22Rv1 (cell line): ENCODE measurements at regions not wholly inside any gene's neighbourhood (a gene's known extent, or its start where the extent isn't known, plus 50 kb on each side); places are given as distances from the start of the nearest gene placed in this dataset.

Source experiments
- H3K27ac ChIP-seq: fragments of 450-650 bp; 2 replicates; pipeline ENCODE4 v1.5.1; 2017
- ZFX ChIP-seq: fragments of 450-650 bp; IDR thresholded peaks from 2 replicates; pipeline ENCODE4 v1.6.1; 2017; ENCODE audit warnings: antibody characterized with exemption, borderline replicate concordance
- TF ChIP-seq, protein P1 (sequence below): fragments of 450-650 bp; IDR thresholded peaks from 2 replicates; pipeline ENCODE4 v1.5.1; 2017; ENCODE audit warnings: mild to moderate bottlenecking

GRCh38 chr1:70842562-70842961 lies 205.1 kb downstream of the PTGER3 start:
- no peak overlapping the region for H3K27ac ChIP-seq
- no peak for TF ChIP-seq ZFX
- TF ChIP-seq, protein P1, sequence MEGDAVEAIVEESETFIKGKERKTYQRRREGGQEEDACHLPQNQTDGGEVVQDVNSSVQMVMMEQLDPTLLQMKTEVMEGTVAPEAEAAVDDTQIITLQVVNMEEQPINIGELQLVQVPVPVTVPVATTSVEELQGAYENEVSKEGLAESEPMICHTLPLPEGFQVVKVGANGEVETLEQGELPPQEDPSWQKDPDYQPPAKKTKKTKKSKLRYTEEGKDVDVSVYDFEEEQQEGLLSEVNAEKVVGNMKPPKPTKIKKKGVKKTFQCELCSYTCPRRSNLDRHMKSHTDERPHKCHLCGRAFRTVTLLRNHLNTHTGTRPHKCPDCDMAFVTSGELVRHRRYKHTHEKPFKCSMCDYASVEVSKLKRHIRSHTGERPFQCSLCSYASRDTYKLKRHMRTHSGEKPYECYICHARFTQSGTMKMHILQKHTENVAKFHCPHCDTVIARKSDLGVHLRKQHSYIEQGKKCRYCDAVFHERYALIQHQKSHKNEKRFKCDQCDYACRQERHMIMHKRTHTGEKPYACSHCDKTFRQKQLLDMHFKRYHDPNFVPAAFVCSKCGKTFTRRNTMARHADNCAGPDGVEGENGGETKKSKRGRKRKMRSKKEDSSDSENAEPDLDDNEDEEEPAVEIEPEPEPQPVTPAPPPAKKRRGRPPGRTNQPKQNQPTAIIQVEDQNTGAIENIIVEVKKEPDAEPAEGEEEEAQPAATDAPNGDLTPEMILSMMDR, result no peak

DNA sequence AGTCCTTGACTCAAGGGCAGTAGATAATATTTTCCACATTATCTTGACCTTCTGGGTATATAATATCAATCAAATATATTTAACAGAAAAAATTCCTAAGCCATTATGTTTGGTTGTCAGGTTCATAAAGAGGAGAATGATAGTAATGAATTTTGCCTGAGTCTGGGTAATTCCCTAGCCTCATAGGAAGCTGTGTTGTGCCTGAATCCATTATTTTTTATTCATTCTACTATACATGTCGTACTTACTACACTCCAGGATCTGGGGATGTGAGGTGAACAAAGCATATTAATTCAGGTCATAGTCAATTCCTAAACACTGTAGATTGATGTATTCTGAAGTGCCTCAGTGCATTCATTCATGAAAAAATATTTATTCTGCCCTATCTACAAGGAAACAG lies 204.2 kb downstream of the PTGER3 start:
- no peak overlapping the region for H3K27ac ChIP-seq

GRCh38 chr1:70847013-70847412 lies 200.6 kb downstream of the PTGER3 start:
- no peak for TF ChIP-seq ZFX
- TF ChIP-seq, protein P1, result no peak

More for the DNA sequence above, 204.2 kb downstream of the PTGER3 start:
- TF ChIP-seq, protein P1, result no peak
- TF ChIP-seq ZFX, result no peak

GRCh38 chr1:70855203-70855602 lies 192.4 kb downstream of the PTGER3 start:
- no peak for TF ChIP-seq ZFX
- TF ChIP-seq, protein P1, result no peak
- no peak overlapping the region for H3K27ac ChIP-seq

More at GRCh38 chr1:70847013-70847412, 200.6 kb downstream of the PTGER3 start:
- H3K27ac ChIP-seq, result no peak overlapping the region

DNA sequence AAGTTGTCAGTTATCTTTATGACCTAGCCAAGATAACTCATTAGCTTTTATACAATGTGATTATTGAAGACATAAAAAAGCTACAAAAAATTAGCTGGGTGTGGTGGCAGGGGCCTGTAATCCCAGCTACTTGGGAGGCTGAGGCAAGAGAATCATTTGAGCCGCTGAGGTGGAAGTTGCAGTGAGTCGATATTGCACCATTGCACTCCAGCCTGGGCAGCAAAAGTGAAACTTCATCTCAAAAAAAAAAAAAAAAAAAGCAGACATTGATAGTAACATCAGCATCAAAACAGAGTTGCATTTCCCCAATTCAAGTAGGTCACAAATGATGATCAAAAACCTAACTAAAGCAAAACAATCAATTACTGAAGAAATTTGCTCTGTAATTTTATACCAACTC lies 191.4 kb downstream of the PTGER3 start:
- H3K27ac ChIP-seq, result no peak overlapping the region
- TF ChIP-seq ZFX, result no peak

DNA sequence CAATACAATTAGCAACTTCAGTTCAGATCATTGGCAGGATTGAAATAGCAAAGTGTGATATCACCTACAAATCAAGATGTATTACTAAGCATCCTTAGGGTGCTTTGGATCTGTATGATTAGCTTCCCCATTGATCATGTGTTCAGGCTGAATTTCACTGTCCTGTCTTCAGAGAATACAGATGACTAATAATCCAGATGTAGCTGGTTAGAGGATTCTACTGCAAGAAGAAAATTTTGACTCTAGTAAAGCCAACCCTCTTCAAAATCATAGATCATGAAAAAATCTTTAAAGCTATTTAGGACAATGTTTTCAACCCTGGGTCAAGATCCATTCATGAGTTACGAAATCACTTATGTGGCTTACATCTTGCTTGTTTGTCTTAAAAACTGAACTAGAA lies 184.4 kb downstream of the PTGER3 start:
- no peak for TF ChIP-seq ZFX
- TF ChIP-seq, protein P1, result no peak
- H3K27ac ChIP-seq, result no peak overlapping the region

GRCh38 chr1:70864302-70864701 lies 183.3 kb downstream of the PTGER3 start:
- TF ChIP-seq, protein P1, result no peak
- no peak for TF ChIP-seq ZFX
- H3K27ac ChIP-seq, result no peak overlapping the region
